HTR-8/SVneo (cell line): ENCODE measurements at regions not wholly inside any gene's neighbourhood (a gene's known extent, or its start where the extent isn't known, plus 50 kb on each side); places are given as distances from the start of the nearest gene placed in this dataset.
A peak's percentile ranks its signal among the peaks of the same experiment; 100 is the strongest.

Source experiments
- DNase-seq: peaks from one replicate; pipeline ENCODE4 v3.0.0; 2011; ENCODE audit warnings: low spot score, mixed read lengths; ENCODE audit not compliant: insufficient read length
- FAIRE-seq: peaks from 2 replicates; lab custom pipeline; 2011; peaks lifted over from hg19 to GRCh38; lab: Jason Lieb, UNC

- FAIRE-seq = no peak
- peak; percentile 11 for DNase-seq
Measured at GRCh38 chr12:91326058-91327027, 143.7 kb upstream of the DCN start.

GRCh38 chr12:91320999-91321398 is 138.4 kb upstream of the DCN start:
- FAIRE-seq = no peak
- no peak for DNase-seq

GRCh38 chr12:91319071-91319760 is 136.6 kb upstream of the DCN start:
- no peak for FAIRE-seq

GRCh38 chr12:91317306-91317705 is 134.7 kb upstream of the DCN start:
- DNase-seq = no peak
- no peak for FAIRE-seq

More at GRCh38 chr12:91319071-91319760, 136.6 kb upstream of the DCN start:
- DNase-seq = no peak

GRCh38 chr12:91316907-91317269 is 134.3 kb upstream of the DCN start:
- FAIRE-seq = no peak

GRCh38 chr12:91316161-91316906 is 133.7 kb upstream of the DCN start:
- FAIRE-seq = no peak
- DNase-seq = no peak

More at GRCh38 chr12:91316907-91317269, 134.3 kb upstream of the DCN start:
- DNase-seq = no peak

- FAIRE-seq (no peak), DNase-seq (no peak)
Measured at GRCh38 chr12:91311081-91311480, 128.5 kb upstream of the DCN start.

GRCh38 chr12:91309450-91309849 is 126.8 kb upstream of the DCN start:
- no peak for FAIRE-seq
- DNase-seq = no peak

GRCh38 chr12:91307957-91308670 is 125.5 kb upstream of the DCN start:
- DNase-seq (no peak), FAIRE-seq (no peak)

GRCh38 chr12:91290354-91290753 is 107.7 kb upstream of the DCN start:
- FAIRE-seq = no peak
- no peak for DNase-seq

- no peak for FAIRE-seq
- DNase-seq = no peak
Measured at GRCh38 chr12:91289906-91290305, 107.3 kb upstream of the DCN start.

- FAIRE-seq = no peak
Measured at GRCh38 chr12:91289072-91289471, 106.5 kb upstream of the DCN start.

GRCh38 chr12:91287753-91288152 is 105.1 kb upstream of the DCN start:
- DNase-seq (no peak), FAIRE-seq (no peak)

More at GRCh38 chr12:91289072-91289471, 106.5 kb upstream of the DCN start:
- no peak for DNase-seq

GRCh38 chr12:91278126-91278525 is 95.5 kb upstream of the DCN start:
- FAIRE-seq = no peak
- DNase-seq = no peak

GRCh38 chr12:91276509-91276908 is 93.9 kb upstream of the DCN start:
- FAIRE-seq = no peak
- no peak for DNase-seq

GRCh38 chr12:91275321-91275720 is 92.7 kb upstream of the DCN start:
- no peak for DNase-seq
- FAIRE-seq = no peak

- FAIRE-seq = no peak
- DNase-seq = no peak
Measured at GRCh38 chr12:91274916-91275315, 92.3 kb upstream of the DCN start.

- no peak for FAIRE-seq
Measured at GRCh38 chr12:91273560-91273959, 90.9 kb upstream of the DCN start.

GRCh38 chr12:91272461-91273063 is 89.9 kb upstream of the DCN start:
- FAIRE-seq (no peak), DNase-seq (no peak)

More at GRCh38 chr12:91273560-91273959, 90.9 kb upstream of the DCN start:
- DNase-seq = no peak
